Parathyroid adenoma (tissue), 2 donors: ENCODE measurements at regions not wholly inside any gene's neighbourhood (a gene's known extent, or its start where the extent isn't known, plus 50 kb on each side); places are given as distances from the start of the nearest gene placed in this dataset.

Source experiments
- H2AFZ ChIP-seq: fragments of 300-600 bp; sonication (generic); one replicate; pipeline ENCODE4 v1.7.0; 2017; ENCODE audit warnings: antibody characterized with exemption, mild to moderate bottlenecking
- H3K27ac ChIP-seq: fragments of 300-600 bp; sonication (generic); one replicate; pipeline ENCODE4 v1.7.0; 2017
- H3K27me3 ChIP-seq: fragments of 300-600 bp; sonication (generic); one replicate; pipeline ENCODE4 v1.7.0; 2017; ENCODE audit warnings: low read length; ENCODE audit not compliant: control insufficient read depth, insufficient read depth
- H3K36me3 ChIP-seq: fragments of 300-600 bp; sonication (generic); one replicate; pipeline ENCODE4 v1.7.0; 2017; ENCODE audit warnings: low read length; ENCODE audit not compliant: control insufficient read depth, insufficient read depth
- H3K4me1 ChIP-seq: fragments of 300-600 bp; sonication (generic); one replicate; pipeline ENCODE4 v1.7.0; 2017; ENCODE audit warnings: control low read depth
- H3K4me2 ChIP-seq: fragments of 300-600 bp; sonication (generic); one replicate; pipeline ENCODE4 v1.7.0; 2017; ENCODE audit warnings: low read length
- H3K4me3 ChIP-seq: fragments of 300-600 bp; sonication (generic); one replicate; pipeline ENCODE4 v1.7.0; 2017; ENCODE audit warnings: low read depth, low read length
- H3K79me2 ChIP-seq: fragments of 300-600 bp; sonication (generic); one replicate; pipeline ENCODE4 v1.7.0; 2017; ENCODE audit warnings: control low read depth
- H3K9ac ChIP-seq: fragments of 300-600 bp; sonication (generic); one replicate; pipeline ENCODE4 v1.7.0; 2017; ENCODE audit warnings: mild to moderate bottlenecking
- H3K9me3 ChIP-seq: fragments of 300-600 bp; sonication (generic); one replicate; pipeline ENCODE4 v1.7.0; 2017; ENCODE audit warnings: low read length; ENCODE audit not compliant: control insufficient read depth
- CTCF ChIP-seq: fragments of 300-600 bp; sonication (generic); IDR thresholded peaks from one replicate; pipeline ENCODE4 v1.7.0; 2017; ENCODE audit warnings: antibody characterized with exemption, mild to moderate bottlenecking
- donor health status: primary hyperparathyroidism.

GRCh38 chr10:107544706-107545520 lies 380.4 kb upstream of the SORCS1 start:
- H3K79me2 ChIP-seq = no peaks in the 10 kb centered on the region
- no peak overlapping the region for H3K9ac ChIP-seq
- H2AFZ ChIP-seq = no peak overlapping the region
- TF ChIP-seq CTCF = no peak
- H3K27ac ChIP-seq = no peak overlapping the region
- no peaks in the 10 kb centered on the region for H3K9me3 ChIP-seq
- H3K4me3 ChIP-seq = no peak overlapping the region
- no peaks in the 10 kb centered on the region for H3K36me3 ChIP-seq
- H3K4me2 ChIP-seq = no peak overlapping the region
- no peaks in the 10 kb centered on the region for H3K4me1 ChIP-seq
- no peaks in the 10 kb centered on the region for H3K27me3 ChIP-seq

- H3K9me3 ChIP-seq = no peaks in the 10 kb centered on the region
- H3K4me3 ChIP-seq = no peak overlapping the region
- H3K36me3 ChIP-seq = no peaks in the 10 kb centered on the region
- no peak overlapping the region for H3K4me2 ChIP-seq
- H3K27ac ChIP-seq = no peak overlapping the region
- H2AFZ ChIP-seq = no peak overlapping the region
- TF ChIP-seq CTCF = no peak
- H3K9ac ChIP-seq = no peak overlapping the region
- H3K4me1 ChIP-seq = no peaks in the 10 kb centered on the region
- H3K27me3 ChIP-seq = no peaks in the 10 kb centered on the region
- no peaks in the 10 kb centered on the region for H3K79me2 ChIP-seq
Measured at GRCh38 chr10:107542607-107543006, 378.1 kb upstream of the SORCS1 start.

GRCh38 chr10:107542016-107542415 lies 377.5 kb upstream of the SORCS1 start:
- Histone ChIP-seq H2AFZ (no peak overlapping the region), H3K4me2 (no peak overlapping the region), H3K27ac (no peak overlapping the region), H3K4me1 (no peaks in the 10 kb centered on the region), H3K4me3 (no peak overlapping the region), H3K79me2 (no peaks in the 10 kb centered on the region), H3K9ac (no peak overlapping the region), H3K36me3 (no peaks in the 10 kb centered on the region), H3K27me3 (no peaks in the 10 kb centered on the region), H3K9me3 (no peaks in the 10 kb centered on the region)
- TF ChIP-seq CTCF = no peak

- Histone ChIP-seq H3K4me2 (no peak overlapping the region), H3K79me2 (no peaks in the 10 kb centered on the region), H3K27me3 (no peaks in the 10 kb centered on the region), H3K4me3 (no peak overlapping the region), H3K9ac (no peak overlapping the region), H2AFZ (no peak overlapping the region), H3K36me3 (no peaks in the 10 kb centered on the region), H3K27ac (no peak overlapping the region), H3K4me1 (no peaks in the 10 kb centered on the region), H3K9me3 (no peaks in the 10 kb centered on the region)
- no peak for TF ChIP-seq CTCF
Measured at GRCh38 chr10:107540981-107541380, 376.5 kb upstream of the SORCS1 start.

- no peak for TF ChIP-seq CTCF
- no peaks in the 10 kb centered on the region for H3K4me1 ChIP-seq
- H3K27ac ChIP-seq = no peak overlapping the region
- H3K9me3 ChIP-seq = no peaks in the 10 kb centered on the region
- no peak overlapping the region for H2AFZ ChIP-seq
- H3K9ac ChIP-seq = no peak overlapping the region
- H3K4me2 ChIP-seq = no peak overlapping the region
- H3K4me3 ChIP-seq = no peak overlapping the region
- no peaks in the 10 kb centered on the region for H3K79me2 ChIP-seq
- no peaks in the 10 kb centered on the region for H3K27me3 ChIP-seq
- H3K36me3 ChIP-seq = no peaks in the 10 kb centered on the region
Measured at GRCh38 chr10:107529350-107529749, 364.8 kb upstream of the SORCS1 start.
